HEK293 (cell line): ENCODE measurements at regions not wholly inside any gene's neighbourhood (a gene's known extent, or its start where the extent isn't known, plus 50 kb on each side); places are given as distances from the start of the nearest gene placed in this dataset.

Experiments used
- KLF9 ChIP-seq: fragments of 450-650 bp; formaldehyde crosslinking; IDR thresholded peaks from 2 replicates; pipeline ENCODE4 v1.5.1; 2016; ENCODE audit warnings: missing biosample characterization, missing genetic modification characterization, low read depth
- ZBTB7A ChIP-seq: fragments of 450-650 bp; formaldehyde crosslinking; IDR thresholded peaks from 2 replicates; pipeline ENCODE4 v1.5.1; 2016; ENCODE audit warnings: low read depth, missing biosample characterization, missing genetic modification characterization
- ZNF10 ChIP-seq: fragments of 450-650 bp; formaldehyde crosslinking; IDR thresholded peaks from 2 replicates; pipeline ENCODE4 v1.5.1; 2017; ENCODE audit warnings: missing biosample characterization, missing genetic modification characterization
- ZNF211 ChIP-seq: fragments of 450-650 bp; formaldehyde crosslinking; IDR thresholded peaks from 2 replicates; pipeline ENCODE4 v1.5.1; 2016; ENCODE audit warnings: low read depth, missing biosample characterization, missing genetic modification characterization
- ZNF670 ChIP-seq: fragments of 450-650 bp; formaldehyde crosslinking; IDR thresholded peaks from 2 replicates; pipeline ENCODE4 v1.5.1; 2016; ENCODE audit warnings: missing biosample characterization, missing genetic modification characterization, low read depth
- ZNF768 ChIP-seq: fragments of 450-650 bp; formaldehyde crosslinking; IDR thresholded peaks from 2 replicates; pipeline ENCODE4 v1.5.1; 2018; ENCODE audit warnings: missing biosample characterization, mild to moderate bottlenecking, missing genetic modification characterization
- TF ChIP-seq, protein P1 (sequence below): fragments of 450-650 bp; formaldehyde crosslinking; IDR thresholded peaks from 2 replicates; pipeline ENCODE4 v1.5.1; 2016; ENCODE audit warnings: missing biosample characterization, missing genetic modification characterization

DNA sequence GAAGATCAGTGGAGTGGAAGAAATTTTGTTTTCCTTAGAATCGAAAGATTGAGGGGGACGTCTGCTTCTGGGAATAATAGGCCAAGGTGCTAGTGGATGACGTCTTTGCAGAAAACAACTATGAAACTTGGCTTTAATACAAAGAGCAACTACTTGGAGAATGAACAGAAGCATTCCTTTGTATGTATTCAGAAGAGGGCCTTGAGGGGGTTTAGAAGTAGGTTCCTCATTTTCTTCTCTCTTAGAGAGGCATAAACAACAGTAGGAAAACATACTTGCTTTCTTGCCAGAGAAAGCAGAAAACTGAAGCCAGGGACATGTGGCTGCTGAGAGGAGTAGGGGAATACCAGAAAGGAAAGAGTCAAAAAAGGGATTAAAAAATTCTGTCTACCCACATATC, 167.8 kb downstream of the ZNF330 start:
- TF ChIP-seq KLF9 (no peak), ZNF211 (tag by site-specific recombination) (no peak), ZNF670 (tag by site-specific recombination) (no peak), ZNF768 (tag by site-specific recombination) (no peak), ZNF10 (tag by site-specific recombination) (no peak), ZBTB7A (tag by site-specific recombination) (no peak)
- TF ChIP-seq, protein P1, sequence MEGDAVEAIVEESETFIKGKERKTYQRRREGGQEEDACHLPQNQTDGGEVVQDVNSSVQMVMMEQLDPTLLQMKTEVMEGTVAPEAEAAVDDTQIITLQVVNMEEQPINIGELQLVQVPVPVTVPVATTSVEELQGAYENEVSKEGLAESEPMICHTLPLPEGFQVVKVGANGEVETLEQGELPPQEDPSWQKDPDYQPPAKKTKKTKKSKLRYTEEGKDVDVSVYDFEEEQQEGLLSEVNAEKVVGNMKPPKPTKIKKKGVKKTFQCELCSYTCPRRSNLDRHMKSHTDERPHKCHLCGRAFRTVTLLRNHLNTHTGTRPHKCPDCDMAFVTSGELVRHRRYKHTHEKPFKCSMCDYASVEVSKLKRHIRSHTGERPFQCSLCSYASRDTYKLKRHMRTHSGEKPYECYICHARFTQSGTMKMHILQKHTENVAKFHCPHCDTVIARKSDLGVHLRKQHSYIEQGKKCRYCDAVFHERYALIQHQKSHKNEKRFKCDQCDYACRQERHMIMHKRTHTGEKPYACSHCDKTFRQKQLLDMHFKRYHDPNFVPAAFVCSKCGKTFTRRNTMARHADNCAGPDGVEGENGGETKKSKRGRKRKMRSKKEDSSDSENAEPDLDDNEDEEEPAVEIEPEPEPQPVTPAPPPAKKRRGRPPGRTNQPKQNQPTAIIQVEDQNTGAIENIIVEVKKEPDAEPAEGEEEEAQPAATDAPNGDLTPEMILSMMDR = no peak
